ENCODE measurements at regions not wholly inside any gene's neighbourhood (a gene's known extent, or its start where the extent isn't known, plus 50 kb on each side); places are given as distances from the start of the nearest gene placed in this dataset.
"Not testable (repeated sequence)": the region's sequence is repeated elsewhere in the genome, so short reads cannot be mapped to it uniquely, and the experiment has no call there.

GRCh38 chr2:47964277-47964676 lies 58.0 kb upstream of the FBXO11 start:
- no peak for TF ChIP-seq ESRRG (CRISPR knock-in tag; IDR thresholded peaks at IDR 0.05)
- no peak for TF ChIP-seq ISL1 (CRISPR knock-in tag; IDR thresholded peaks at IDR 0.05)
- TF ChIP-seq GLIS3 (CRISPR knock-in tag; IDR thresholded peaks at IDR 0.05), result no peak
- TF ChIP-seq ARNTL (CRISPR knock-in tag; IDR thresholded peaks at IDR 0.05; ENCODE audit: borderline replicate concordance, low read depth), result no peak
- TF ChIP-seq TSHZ2 (CRISPR knock-in tag; IDR thresholded peaks at IDR 0.05), result no peak
- TF ChIP-seq ZNF8 (CRISPR knock-in tag; IDR thresholded peaks at IDR 0.05), result no peak
- no peak for TF ChIP-seq CREB5 (CRISPR knock-in tag; IDR thresholded peaks at IDR 0.05; ENCODE audit: low read depth)
- TF ChIP-seq CSDC2 (CRISPR knock-in tag; IDR thresholded peaks at IDR 0.05), result no peak
- no peak for TF ChIP-seq BACH2 (CRISPR knock-in tag; IDR thresholded peaks at IDR 0.05; ENCODE audit: borderline replicate concordance)
- no peak for ATAC-seq

GRCh38 chr2:47964722-47965434 lies 58.6 kb upstream of the FBXO11 start:
- no peak for TF ChIP-seq TCF4 (CRISPR knock-in tag; IDR thresholded peaks at IDR 0.05; ENCODE audit: borderline replicate concordance)
- TF ChIP-seq ZFP3 (CRISPR knock-in tag; IDR thresholded peaks at IDR 0.05), result no peak
- no peak for TF ChIP-seq TSHZ2 (CRISPR knock-in tag; IDR thresholded peaks at IDR 0.05)
- TF ChIP-seq BACH2 (CRISPR knock-in tag; IDR thresholded peaks at IDR 0.05; ENCODE audit: borderline replicate concordance), result no peak
- TF ChIP-seq ARNTL (CRISPR knock-in tag; IDR thresholded peaks at IDR 0.05; ENCODE audit: borderline replicate concordance, low read depth), result no peak
- no peak for TF ChIP-seq SNAI2 (CRISPR knock-in tag; IDR thresholded peaks at IDR 0.05)
- no peak for TF ChIP-seq ISL1 (CRISPR knock-in tag; IDR thresholded peaks at IDR 0.05)
- ATAC-seq, result no peak

- ATAC-seq, result not testable (repeated sequence)
Measured at GRCh38 chr2:47976728-47977127, 70.4 kb upstream of the FBXO11 start.

- no peak for ATAC-seq
- TF ChIP-seq PPARA (CRISPR knock-in tag; IDR thresholded peaks at IDR 0.05; ENCODE audit: borderline replicate concordance), result no peak
- TF ChIP-seq CSRNP3 (CRISPR knock-in tag; IDR thresholded peaks at IDR 0.05), result no peak
- no peak for TF ChIP-seq ZC3H10 (CRISPR knock-in tag; IDR thresholded peaks at IDR 0.05)
- TF ChIP-seq ZNF70 (CRISPR knock-in tag; IDR thresholded peaks at IDR 0.05), result no peak
- TF ChIP-seq ARNTL (CRISPR knock-in tag; IDR thresholded peaks at IDR 0.05; ENCODE audit: borderline replicate concordance, low read depth), result no peak
- no peak for TF ChIP-seq TSHZ2 (CRISPR knock-in tag; IDR thresholded peaks at IDR 0.05)
- TF ChIP-seq POU6F1 (CRISPR knock-in tag; IDR thresholded peaks at IDR 0.05; ENCODE audit: borderline replicate concordance, low read depth), result no peak
- TF ChIP-seq TOX (CRISPR knock-in tag; IDR thresholded peaks at IDR 0.05; ENCODE audit: borderline replicate concordance), result no peak
- no peak for TF ChIP-seq ZNF8 (CRISPR knock-in tag; IDR thresholded peaks at IDR 0.05)
- TF ChIP-seq CSDC2 (CRISPR knock-in tag; IDR thresholded peaks at IDR 0.05), result no peak
- no peak for TF ChIP-seq TCF4 (CRISPR knock-in tag; IDR thresholded peaks at IDR 0.05; ENCODE audit: borderline replicate concordance)
- TF ChIP-seq SNAI2 (CRISPR knock-in tag; IDR thresholded peaks at IDR 0.05), result no peak
- no peak for TF ChIP-seq RARB (CRISPR knock-in tag; IDR thresholded peaks at IDR 0.05)
- no peak for TF ChIP-seq ZFP30 (CRISPR knock-in tag; IDR thresholded peaks at IDR 0.05)
- no peak for TF ChIP-seq OSR1 (CRISPR knock-in tag; IDR thresholded peaks at IDR 0.05)
Measured at GRCh38 chr2:47984041-47984440, 77.7 kb upstream of the FBXO11 start.
